Right atrium auricular region (tissue), 2 donors: ENCODE measurements at regions not wholly inside any gene's neighbourhood (a gene's known extent, or its start where the extent isn't known, plus 50 kb on each side); places are given as distances from the start of the nearest gene placed in this dataset.
"Not testable (repeated sequence)": the region's sequence is repeated elsewhere in the genome, so short reads cannot be mapped to it uniquely, and the experiment has no call there.

ENCODE experiments used
- DNase-seq: peaks from one replicate; pipeline ENCODE4 v3.0.0-alpha.2; 2019; ENCODE audit warnings: low spot score
- H3K27ac ChIP-seq, 2 donors: fragments of 200-600 bp; sonication (generic); 1 replicate in 1 of 2; 2 replicates in 1 of 2; pipeline ENCODE4 v1.5.1; 2016 to 2019
- H3K27me3 ChIP-seq, 2 donors: fragments of 200-600 bp; sonication (generic); one replicate each; pipeline versions ENCODE4 v1.5.1 to v1.6.0; 2017 to 2019
- H3K36me3 ChIP-seq: fragments of 200-600 bp; sonication (generic); one replicate; pipeline ENCODE4 v1.5.1; 2016
- H3K4me1 ChIP-seq, 2 donors: fragments of 200-600 bp; sonication (generic); one replicate each; pipeline versions ENCODE4 v1.5.1 to v1.6.0; 2017 to 2019
- H3K4me3 ChIP-seq, 2 donors: fragments of 200-600 bp; sonication (generic); 1 replicate in 1 of 2; 2 replicates in 1 of 2; pipeline ENCODE4 v1.5.1; 2017 to 2019; ENCODE audit warnings: mild to moderate bottlenecking in 1 of 2, moderate library complexity in 1 of 2
- H3K9me3 ChIP-seq, 2 donors: fragments of 200-600 bp; sonication (generic); one replicate each; pipeline ENCODE4 v1.5.1; 2019
- TF ChIP-seq, protein P1 (sequence below), 2 donors: fragments of 200-600 bp; sonication (generic); IDR thresholded peaks; one replicate each; pipeline ENCODE4 v1.5.1; 2019; ENCODE audit warnings: antibody characterized with exemption in 2 of 2

DNA sequence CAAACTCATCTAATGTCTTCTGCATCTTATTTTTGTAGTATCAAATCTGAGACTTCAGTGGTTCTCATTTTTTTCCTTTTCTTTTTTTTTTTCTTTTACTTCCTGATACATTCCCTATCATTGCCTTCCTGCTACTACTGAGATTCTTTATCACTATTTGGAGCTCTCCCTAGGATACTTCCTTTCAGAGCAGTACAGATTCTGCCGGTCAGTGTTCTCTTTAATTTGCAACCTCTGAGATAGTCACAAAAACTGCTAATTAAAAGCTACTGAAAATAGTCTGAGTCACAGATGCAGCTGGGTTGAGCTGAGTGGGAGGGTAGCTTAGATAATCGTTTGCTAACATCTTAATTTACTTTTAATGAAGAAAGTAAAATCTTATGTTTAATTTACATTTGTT, 1279.7 kb downstream of the ARAP2 start:
- no peak for DNase-seq
- H3K27me3 ChIP-seq: no peaks in the 10 kb centered on the region
- TF ChIP-seq, protein P1, sequence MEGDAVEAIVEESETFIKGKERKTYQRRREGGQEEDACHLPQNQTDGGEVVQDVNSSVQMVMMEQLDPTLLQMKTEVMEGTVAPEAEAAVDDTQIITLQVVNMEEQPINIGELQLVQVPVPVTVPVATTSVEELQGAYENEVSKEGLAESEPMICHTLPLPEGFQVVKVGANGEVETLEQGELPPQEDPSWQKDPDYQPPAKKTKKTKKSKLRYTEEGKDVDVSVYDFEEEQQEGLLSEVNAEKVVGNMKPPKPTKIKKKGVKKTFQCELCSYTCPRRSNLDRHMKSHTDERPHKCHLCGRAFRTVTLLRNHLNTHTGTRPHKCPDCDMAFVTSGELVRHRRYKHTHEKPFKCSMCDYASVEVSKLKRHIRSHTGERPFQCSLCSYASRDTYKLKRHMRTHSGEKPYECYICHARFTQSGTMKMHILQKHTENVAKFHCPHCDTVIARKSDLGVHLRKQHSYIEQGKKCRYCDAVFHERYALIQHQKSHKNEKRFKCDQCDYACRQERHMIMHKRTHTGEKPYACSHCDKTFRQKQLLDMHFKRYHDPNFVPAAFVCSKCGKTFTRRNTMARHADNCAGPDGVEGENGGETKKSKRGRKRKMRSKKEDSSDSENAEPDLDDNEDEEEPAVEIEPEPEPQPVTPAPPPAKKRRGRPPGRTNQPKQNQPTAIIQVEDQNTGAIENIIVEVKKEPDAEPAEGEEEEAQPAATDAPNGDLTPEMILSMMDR (IDR thresholded peaks at IDR 0.05): no peak
- H3K9me3 ChIP-seq: no peaks in the 10 kb centered on the region
- no peak overlapping the region for H3K27ac ChIP-seq
- no peak overlapping the region for H3K4me3 ChIP-seq
- no peaks in the 10 kb centered on the region for H3K36me3 ChIP-seq
- H3K4me1 ChIP-seq: no peaks in the 10 kb centered on the region

DNA sequence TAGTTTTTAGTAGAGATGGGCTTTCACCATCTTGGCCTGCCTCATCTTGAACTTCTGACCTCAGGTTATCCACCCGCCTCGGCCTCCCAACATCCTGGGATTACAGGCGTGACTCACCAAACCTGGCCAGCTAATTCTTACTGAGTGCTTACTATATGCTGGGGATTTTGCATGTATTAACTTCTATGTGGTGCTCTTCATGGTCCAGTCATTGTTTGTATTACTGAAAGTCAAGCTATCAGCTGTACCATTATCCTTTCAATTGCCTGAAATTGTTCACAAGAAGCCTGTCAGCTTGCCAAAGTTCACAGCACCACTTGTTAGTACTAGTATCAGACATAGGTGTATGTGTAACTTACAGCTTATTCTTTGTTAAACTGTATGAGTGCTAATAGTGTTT, 1272.1 kb downstream of the ARAP2 start:
- TF ChIP-seq, protein P1 (IDR thresholded peaks at IDR 0.05): no peak
- H3K4me3 ChIP-seq: no peak overlapping the region

DNA sequence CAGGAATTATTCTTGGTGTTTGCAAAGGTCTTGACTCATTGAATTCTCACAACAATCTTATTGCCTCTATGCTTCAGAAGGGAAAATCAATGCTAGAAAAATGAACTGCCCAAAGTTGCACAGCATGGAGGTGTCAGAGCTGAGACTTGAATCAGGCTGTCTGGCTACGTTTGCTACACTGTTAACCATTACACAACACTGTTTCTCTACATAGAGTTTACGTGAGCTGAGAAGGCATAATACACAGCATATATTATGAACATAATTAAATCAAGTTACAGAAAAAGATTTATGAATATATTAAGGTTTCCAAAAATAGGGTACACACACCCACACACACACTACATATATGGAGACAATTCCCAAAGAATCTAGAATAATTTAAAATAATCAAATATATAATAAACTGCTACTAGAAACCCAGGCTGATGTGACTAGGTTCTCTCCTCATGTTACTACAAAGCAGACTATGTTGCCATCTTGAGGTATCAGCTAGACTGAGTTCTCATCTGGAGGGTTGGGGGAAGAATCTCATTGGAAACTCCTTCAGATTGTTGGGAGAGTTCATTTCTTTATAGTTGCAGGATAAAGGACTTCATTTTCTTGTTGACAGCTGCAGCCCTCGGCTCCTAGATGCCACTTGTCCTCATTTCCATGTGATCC, 1270.5 kb downstream of the ARAP2 start:
- H3K9me3 ChIP-seq: no peaks in the 10 kb centered on the region

More for the DNA sequence above, 1272.1 kb downstream of the ARAP2 start:
- Histone ChIP-seq H3K9me3 (no peaks in the 10 kb centered on the region), H3K27ac (no peak overlapping the region), H3K27me3 (no peaks in the 10 kb centered on the region), H3K4me1 (no peaks in the 10 kb centered on the region), H3K36me3 (no peaks in the 10 kb centered on the region)
- DNase-seq: no peak

DNA sequence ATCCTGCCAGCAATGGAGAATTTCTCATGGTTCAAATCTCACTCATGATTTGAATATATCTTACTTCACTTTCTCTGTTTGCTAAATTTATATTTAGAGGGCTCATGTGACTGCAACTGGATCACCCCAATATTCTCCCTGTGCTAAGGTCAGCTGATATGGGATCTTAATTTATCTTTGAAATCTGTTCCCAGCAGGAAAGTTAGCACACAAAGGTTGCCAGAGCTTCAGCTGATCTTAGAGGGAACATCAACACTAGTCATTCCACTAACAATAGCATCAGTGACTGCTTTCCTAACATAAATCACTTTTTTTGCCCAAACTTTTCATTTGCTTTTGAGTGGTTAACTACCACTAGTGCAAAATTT, 1270.0 kb downstream of the ARAP2 start:
- no peak overlapping the region for H3K4me3 ChIP-seq

More for the DNA sequence above, 1270.5 kb downstream of the ARAP2 start:
- Histone ChIP-seq H3K27me3 (no peaks in the 10 kb centered on the region), H3K36me3 (no peaks in the 10 kb centered on the region), H3K4me1 (no peaks in the 10 kb centered on the region), H3K4me3 (no peak overlapping the region), H3K27ac (no peak overlapping the region)
- no peak for DNase-seq
- TF ChIP-seq, protein P1 (IDR thresholded peaks at IDR 0.05): no peak

GRCh38 chr4:35021222-35021621, 1223.1 kb downstream of the ARAP2 start:
- not testable (repeated sequence) for H3K27me3 ChIP-seq, H3K27ac ChIP-seq, DNase-seq, H3K36me3 ChIP-seq, H3K9me3 ChIP-seq, H3K4me1 ChIP-seq, H3K4me3 ChIP-seq

More for the DNA sequence above, 1270.0 kb downstream of the ARAP2 start:
- TF ChIP-seq, protein P1 (IDR thresholded peaks at IDR 0.05): no peak
- Histone ChIP-seq H3K27me3 (no peaks in the 10 kb centered on the region), H3K36me3 (no peaks in the 10 kb centered on the region), H3K27ac (no peak overlapping the region), H3K4me1 (no peaks in the 10 kb centered on the region), H3K9me3 (no peaks in the 10 kb centered on the region)
- no peak for DNase-seq

DNA sequence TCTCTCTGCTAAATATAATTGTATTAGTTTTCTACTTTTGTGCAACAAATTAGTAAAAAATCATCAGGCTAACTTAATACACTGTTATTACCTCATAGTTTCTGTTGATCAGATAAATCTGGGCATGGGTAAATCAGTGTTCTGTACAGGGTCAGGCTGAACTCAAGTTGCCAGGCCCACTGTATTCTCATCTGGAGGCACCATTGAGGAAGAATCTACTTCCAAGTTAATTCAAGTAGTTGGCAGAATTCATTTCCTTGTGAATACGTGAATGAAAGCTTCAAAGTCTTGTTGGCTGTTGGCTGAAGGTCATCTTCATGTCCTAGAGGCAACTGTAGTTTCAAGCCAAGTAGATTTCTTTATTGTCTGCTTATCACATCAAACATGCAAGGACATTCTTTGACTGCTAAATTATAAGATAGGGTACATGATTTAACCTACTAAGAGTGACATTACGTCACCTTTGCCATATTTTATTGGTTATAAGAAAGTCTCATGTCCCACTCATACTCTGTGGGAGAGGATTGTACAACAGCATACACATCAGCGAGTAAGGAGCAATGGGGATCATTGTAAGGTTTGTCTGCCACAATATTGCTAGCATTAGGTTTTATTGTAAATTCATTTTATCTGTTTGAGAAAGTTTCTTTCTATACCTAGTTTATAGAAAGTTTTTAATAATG, 1219.0 kb downstream of the ARAP2 start:
- no peaks in the 10 kb centered on the region for H3K36me3 ChIP-seq
- no peaks in the 10 kb centered on the region for H3K9me3 ChIP-seq
- H3K27ac ChIP-seq: no peak overlapping the region
- no peaks in the 10 kb centered on the region for H3K27me3 ChIP-seq
- DNase-seq: no peak
- no peaks in the 10 kb centered on the region for H3K4me1 ChIP-seq
- H3K4me3 ChIP-seq: no peak overlapping the region
- TF ChIP-seq, protein P1 (IDR thresholded peaks at IDR 0.05): no peak
